Muscle of arm (tissue), 1 donor: ENCODE measurements at regions not wholly inside any gene's neighbourhood (a gene's known extent, or its start where the extent isn't known, plus 50 kb on each side); places are given as distances from the start of the nearest gene placed in this dataset.
"Not testable (repeated sequence)": the region's sequence is repeated elsewhere in the genome, so short reads cannot be mapped to it uniquely, and the experiment has no call there.

Experiments used
- DNase-seq: peaks from one replicate; pipeline ENCODE4 v3.0.0-alpha.2; 2013

- DNase-seq: no peak
Observed at GRCh38 chr12:72162875-72163274, 109.3 kb upstream of the TRHDE start.

GRCh38 chr12:72168851-72169250 is 103.3 kb upstream of the TRHDE start:
- DNase-seq: no peak

DNA sequence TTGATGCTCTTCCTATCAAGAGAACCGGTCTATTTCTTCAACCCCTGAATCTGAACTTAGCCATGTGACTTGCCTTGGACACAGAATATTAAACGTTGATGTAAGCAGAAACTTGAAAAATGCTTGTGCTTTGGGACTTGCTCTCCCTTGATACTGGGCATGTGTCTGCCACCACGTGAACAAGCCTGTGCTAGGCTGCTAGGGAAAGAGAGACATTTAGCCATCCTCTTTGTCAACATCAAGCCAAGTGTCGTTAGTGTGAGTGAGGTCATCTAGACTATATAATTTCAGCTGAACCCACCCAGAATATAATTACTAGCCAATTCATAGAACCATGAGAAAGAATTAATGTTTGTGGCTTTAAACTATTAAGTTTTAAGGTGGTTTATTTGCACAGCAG is 98.2 kb upstream of the TRHDE start:
- DNase-seq: no peak

- DNase-seq: no peak
Observed at GRCh38 chr12:72178244-72178643, 93.9 kb upstream of the TRHDE start.

GRCh38 chr12:72178871-72179270 is 93.3 kb upstream of the TRHDE start:
- no peak for DNase-seq

DNA sequence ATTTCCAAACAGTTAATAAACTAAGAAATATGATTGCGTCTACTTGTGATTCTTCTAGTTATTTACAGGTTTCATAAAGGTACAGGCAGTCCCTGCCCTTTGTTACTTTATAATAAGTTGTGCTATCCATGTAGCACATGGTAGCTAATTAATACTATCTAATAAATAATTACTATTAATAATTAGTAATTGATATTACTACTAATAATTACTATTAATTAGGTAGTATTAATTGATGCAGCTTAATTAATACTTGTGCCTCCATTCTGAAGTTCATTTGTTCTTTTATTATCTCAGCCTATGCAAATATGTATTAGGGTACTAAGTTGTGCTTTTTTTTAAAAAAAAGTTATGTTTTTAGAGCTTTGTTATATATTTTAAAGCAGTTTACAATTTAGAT is 92.3 kb upstream of the TRHDE start:
- no peak for DNase-seq

DNA sequence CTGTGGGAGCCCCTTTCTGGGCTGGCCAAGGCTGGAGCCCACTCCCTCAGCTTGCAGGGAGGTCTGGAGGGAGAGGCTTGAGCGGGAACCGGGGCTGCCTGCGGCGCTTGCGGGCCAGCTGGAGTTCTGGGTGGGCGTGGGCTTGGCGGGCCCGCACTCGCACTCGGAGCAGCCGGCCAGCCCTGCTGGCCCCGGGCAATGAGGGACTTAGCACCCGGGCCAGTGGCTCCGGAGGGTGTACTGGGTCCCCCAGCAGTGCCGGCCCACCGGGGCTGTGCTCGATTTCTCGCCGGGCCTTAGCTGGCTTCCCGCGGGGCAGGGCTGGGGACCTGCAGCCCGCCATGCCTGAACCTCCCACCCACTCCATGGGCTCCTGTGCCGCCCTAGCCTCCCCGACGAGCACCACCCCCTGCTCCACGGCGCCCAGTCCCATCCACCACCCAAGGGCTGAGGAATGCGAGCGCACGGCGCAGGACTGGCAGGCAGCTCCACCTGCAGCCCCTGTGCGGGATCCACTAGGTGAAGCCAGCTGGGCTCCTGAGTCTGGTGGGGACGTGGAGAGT is 87.1 kb upstream of the TRHDE start:
- DNase-seq: not testable (repeated sequence)

DNA sequence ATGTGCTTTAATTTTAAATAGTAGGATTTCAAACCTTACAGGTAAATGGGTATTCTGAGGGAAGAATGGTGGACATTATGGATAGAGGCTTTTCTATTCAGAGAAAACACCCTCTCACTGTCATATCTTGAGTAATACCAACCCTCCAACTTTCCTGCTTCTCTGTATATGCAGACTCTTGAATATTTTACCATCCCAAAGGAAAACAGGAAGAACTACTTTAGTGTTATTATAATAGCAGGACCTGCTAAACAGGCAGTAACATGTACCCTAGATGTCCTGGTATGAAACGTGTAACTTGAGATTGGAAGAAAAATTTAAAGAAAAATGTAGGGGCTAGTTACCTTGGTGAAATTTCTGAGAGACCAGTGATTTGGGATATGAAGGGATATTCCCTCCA is 82.9 kb upstream of the TRHDE start:
- no peak for DNase-seq

DNA sequence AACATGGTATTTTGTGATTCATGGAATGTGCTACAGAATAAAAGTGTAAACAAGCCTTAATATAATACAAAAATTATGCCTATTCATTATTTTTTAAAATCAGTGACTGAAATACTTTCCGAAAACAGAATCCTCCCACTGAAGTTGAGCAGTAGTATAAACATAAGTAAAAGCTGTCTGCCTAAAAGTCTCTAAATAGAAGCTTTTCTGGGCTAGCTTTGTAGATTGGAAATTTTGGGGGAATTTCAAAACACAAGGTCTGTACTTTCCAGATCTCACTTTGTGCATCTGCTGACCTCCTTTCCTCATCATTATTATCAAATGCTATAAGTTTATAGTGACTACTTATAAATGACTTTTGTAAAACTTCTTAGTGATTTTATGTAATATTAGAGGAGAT is 80.4 kb upstream of the TRHDE start:
- DNase-seq: no peak

DNA sequence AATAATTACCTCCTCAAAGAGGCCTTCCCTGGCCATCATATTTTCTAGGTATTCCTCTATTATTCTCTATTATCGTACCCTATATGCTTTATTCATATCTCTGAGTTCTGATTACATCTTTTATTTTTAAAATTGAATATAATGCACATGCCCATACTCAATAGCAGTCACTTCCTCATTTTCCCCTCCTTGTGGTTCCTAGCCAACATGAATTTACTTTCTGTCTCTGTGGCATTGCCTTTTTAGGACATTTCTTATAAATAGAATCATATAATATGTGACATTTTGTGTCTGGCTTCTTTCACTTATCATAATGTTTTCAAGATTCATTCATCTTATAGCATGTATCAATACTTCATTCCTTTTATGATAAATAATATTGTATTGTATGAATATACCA is 74.4 kb upstream of the TRHDE start:
- no peak for DNase-seq

DNA sequence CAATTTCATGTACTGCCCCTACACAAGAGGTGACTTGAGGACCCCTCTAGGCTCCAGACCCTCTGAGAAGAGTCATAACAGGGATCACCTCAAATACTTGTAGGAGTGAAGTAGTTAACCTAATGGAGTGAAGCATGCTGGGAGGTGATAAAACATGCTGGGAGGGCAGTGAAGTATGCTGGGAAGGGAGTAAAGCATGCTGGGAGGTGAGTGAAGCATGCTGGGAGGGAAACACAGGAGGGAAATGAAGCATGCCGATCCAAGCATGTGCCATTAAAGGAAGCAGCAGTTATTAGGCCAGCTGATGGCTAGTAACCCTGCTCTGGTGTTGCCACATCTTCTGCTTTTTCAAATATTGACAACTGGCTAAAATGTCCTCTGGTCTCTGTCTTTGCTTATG is 70.7 kb upstream of the TRHDE start:
- DNase-seq: no peak

- no peak for DNase-seq
Observed at GRCh38 chr12:72203764-72204335, 68.3 kb upstream of the TRHDE start.

GRCh38 chr12:72207079-72207478 is 65.1 kb upstream of the TRHDE start:
- no peak for DNase-seq

DNA sequence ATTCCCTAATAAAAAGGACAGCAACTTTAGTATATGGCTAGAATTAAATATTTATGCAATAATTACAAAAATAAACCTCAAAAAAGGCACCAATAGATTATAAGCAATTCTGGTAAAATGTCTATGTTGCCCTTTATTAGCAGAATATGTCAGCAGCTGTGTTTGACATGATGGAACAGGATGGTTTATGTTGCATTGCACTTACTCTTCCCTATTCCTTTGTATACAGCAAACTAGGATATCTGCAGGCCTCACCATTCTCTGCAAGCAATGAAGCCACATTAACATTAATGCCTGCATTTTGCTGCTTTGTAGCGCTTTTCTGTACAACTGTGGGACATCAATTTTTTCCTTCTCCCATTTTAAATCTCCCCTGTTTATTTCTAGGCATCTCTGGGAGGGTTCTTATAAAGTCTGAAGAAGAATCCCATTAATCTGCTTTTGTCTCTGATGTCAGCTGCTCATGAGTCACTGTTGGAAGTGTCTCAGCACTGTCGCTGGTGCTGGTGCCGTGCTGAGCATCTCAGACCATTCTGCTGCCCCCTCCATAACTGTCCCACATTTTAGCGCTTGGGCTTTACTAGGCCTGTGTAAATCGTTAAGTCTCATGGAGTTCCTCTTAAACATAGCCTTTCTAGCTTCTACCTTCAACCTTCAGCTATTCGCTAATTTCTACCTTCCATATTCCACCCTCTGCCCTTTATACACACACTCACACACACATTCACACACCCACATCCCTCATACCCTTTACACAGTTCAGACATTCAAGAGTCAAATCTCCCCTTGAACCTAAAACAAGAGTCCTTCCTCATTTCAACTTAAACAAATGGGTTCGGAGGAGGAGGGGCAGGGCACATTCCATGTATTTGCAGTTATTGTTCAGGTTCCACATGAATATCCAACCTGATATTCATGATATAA is 64.4 kb upstream of the TRHDE start:
- DNase-seq: no peak

DNA sequence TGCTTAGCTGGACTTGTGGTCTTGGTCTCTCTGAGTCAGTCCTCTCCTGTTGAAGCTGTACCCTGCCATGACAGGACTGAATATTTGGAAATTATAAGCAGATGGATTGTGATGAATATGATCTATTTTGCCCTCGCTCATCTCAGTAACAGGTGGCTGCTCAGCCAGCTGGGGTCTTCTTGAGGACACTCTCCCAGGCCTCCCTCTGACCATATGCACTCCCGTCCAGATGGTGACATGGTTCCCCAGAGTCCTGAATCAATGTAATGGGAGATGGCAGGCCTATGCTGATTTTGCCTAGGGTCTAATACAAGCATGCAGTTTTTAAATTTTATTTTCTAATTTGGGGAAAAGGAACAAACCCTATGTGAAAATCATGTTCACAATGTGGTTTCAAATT is 63.1 kb upstream of the TRHDE start:
- no peak for DNase-seq

DNA sequence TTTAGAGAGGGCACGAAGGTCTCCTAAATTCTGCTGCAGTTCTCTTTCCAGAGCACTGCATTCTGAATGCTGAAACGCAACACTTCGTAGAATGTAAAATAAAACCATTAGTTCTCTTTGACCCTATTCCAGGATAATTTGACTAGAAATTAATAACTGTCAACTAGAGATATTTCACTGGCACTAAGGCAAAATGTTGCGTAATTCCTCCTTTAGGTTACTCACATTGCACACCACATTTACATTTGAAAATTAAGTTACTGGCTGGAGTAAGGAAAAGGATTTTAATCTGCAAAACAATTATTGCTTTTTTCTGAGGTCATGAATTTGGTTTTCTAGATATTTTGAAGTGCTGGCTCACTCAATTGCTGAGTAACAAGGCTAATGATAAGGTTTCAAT is 58.0 kb upstream of the TRHDE start:
- no peak for DNase-seq

GRCh38 chr12:72215287-72215686 is 56.9 kb upstream of the TRHDE start:
- not testable (repeated sequence) for DNase-seq

DNA sequence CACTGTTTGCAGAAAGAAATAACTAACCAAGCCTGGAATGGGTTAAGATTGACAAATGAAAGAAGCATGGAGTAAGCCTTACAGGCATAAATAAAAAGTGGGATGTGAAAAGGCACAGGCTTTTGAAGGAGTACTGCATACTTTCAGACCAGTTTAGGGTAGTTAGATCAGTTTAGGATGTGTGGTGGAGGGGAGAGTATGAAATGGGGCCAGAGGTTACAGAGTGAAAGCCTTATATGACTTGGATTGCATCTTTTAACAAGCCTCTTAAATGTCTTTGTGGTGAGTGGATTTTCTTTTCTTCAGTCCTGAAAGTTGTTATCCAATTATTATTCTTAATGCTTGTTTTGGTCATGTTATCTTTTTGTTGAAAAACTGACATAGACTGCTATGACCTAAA is 52.2 kb upstream of the TRHDE start:
- DNase-seq: no peak
